Left ventricle myocardium inferior (tissue), 1 donor: ENCODE measurements at regions not wholly inside any gene's neighbourhood (a gene's known extent, or its start where the extent isn't known, plus 50 kb on each side); places are given as distances from the start of the nearest gene placed in this dataset.

Experiments used
- DNase-seq: peaks from one replicate; pipeline ENCODE4 v3.0.0-alpha.2; 2020
- H3K27ac ChIP-seq: fragments of 200-600 bp; replicated peaks from 2 replicates; pipeline ENCODE4 v1.8.0; 2021
- H3K27me3 ChIP-seq: fragments of 200-600 bp; 2 replicates; pipeline ENCODE4 v1.8.0; 2021; ENCODE audit warnings: low read depth
- H3K36me3 ChIP-seq: fragments of 200-600 bp; 2 replicates; pipeline ENCODE4 v1.8.0; 2021
- H3K4me1 ChIP-seq: fragments of 200-600 bp; 2 replicates; pipeline ENCODE4 v1.8.0; 2021
- H3K4me3 ChIP-seq: fragments of 200-600 bp; 2 replicates; pipeline ENCODE4 v1.8.0; 2021; ENCODE audit warnings: mild to moderate bottlenecking, moderate library complexity
- H3K9me3 ChIP-seq: fragments of 200-600 bp; replicated peaks from 2 replicates; pipeline ENCODE4 v1.8.0; 2021
- intact Hi-C: fragments of 100-400 bp; cut with micrococcal nuclease; formaldehyde crosslinking; loops from one replicate; pipeline ENCODE4 v1.11.0; 2022
- TF ChIP-seq, protein P1 (sequence below): fragments of 200-600 bp; IDR thresholded peaks from 2 replicates; pipeline ENCODE4 v1.8.0; 2021; ENCODE audit warnings: antibody characterized with exemption, mild to moderate bottlenecking, borderline replicate concordance
- donor health status: DM: no; HTN: yes; CAD: no; lungs with severe emphysema.

DNA sequence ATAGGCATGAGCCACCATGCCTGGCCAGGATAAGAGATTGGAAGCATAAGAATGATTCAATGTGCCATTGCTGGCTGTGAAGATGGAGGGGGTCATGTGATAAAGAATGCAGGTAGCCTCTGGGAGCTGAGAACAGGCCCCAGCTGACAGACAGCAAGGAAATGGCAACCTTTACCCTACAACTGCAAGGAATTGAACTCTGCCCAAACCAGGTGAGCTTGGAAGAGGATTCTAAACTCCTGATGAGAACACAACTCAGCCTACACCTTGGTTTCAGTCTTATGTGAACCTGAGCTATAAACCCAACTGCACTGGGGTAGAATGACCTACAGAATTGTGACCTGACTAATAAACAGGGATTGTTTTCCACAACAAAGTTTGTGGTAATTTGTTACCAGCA, 82.0 kb upstream of the AKIRIN2 start:
- no peak for DNase-seq
- Histone ChIP-seq H3K27ac (no peak overlapping the region), H3K4me3 (no peak overlapping the region), H3K27me3 (no peaks in the 10 kb centered on the region), H3K9me3 (no peaks in the 10 kb centered on the region), H3K36me3 (no peaks in the 10 kb centered on the region), H3K4me1 (no peaks in the 10 kb centered on the region)
- intact Hi-C loops: no loop called here
- TF ChIP-seq, protein P1, sequence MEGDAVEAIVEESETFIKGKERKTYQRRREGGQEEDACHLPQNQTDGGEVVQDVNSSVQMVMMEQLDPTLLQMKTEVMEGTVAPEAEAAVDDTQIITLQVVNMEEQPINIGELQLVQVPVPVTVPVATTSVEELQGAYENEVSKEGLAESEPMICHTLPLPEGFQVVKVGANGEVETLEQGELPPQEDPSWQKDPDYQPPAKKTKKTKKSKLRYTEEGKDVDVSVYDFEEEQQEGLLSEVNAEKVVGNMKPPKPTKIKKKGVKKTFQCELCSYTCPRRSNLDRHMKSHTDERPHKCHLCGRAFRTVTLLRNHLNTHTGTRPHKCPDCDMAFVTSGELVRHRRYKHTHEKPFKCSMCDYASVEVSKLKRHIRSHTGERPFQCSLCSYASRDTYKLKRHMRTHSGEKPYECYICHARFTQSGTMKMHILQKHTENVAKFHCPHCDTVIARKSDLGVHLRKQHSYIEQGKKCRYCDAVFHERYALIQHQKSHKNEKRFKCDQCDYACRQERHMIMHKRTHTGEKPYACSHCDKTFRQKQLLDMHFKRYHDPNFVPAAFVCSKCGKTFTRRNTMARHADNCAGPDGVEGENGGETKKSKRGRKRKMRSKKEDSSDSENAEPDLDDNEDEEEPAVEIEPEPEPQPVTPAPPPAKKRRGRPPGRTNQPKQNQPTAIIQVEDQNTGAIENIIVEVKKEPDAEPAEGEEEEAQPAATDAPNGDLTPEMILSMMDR: no peak

DNA sequence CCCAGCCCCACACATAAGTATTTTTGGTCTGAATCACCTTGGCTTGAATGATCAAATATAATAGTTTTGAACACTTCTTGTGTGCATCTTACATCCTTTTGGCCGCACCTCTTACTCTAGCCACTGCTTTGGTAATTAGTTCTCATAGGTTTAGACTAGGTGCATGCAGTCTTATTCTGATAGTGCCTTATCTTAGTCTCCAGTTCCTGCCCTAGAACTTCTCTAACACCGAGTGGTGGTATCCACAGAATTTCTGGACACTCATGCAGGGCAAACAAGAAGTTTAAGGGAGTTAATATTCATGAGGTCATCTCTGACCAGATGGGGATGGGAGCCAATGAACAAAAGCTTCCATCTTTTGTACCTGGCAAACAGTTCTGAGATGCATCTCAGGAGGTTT, 77.5 kb upstream of the AKIRIN2 start:
- no peak for DNase-seq
- H3K27me3 ChIP-seq: no peaks in the 10 kb centered on the region
- H3K4me3 ChIP-seq: no peak overlapping the region
- H3K4me1 ChIP-seq: no peaks in the 10 kb centered on the region
- intact Hi-C loops: no loop called here
- H3K36me3 ChIP-seq: no peaks in the 10 kb centered on the region
- no peak overlapping the region for H3K27ac ChIP-seq
- TF ChIP-seq, protein P1: no peak
- no peaks in the 10 kb centered on the region for H3K9me3 ChIP-seq

DNA sequence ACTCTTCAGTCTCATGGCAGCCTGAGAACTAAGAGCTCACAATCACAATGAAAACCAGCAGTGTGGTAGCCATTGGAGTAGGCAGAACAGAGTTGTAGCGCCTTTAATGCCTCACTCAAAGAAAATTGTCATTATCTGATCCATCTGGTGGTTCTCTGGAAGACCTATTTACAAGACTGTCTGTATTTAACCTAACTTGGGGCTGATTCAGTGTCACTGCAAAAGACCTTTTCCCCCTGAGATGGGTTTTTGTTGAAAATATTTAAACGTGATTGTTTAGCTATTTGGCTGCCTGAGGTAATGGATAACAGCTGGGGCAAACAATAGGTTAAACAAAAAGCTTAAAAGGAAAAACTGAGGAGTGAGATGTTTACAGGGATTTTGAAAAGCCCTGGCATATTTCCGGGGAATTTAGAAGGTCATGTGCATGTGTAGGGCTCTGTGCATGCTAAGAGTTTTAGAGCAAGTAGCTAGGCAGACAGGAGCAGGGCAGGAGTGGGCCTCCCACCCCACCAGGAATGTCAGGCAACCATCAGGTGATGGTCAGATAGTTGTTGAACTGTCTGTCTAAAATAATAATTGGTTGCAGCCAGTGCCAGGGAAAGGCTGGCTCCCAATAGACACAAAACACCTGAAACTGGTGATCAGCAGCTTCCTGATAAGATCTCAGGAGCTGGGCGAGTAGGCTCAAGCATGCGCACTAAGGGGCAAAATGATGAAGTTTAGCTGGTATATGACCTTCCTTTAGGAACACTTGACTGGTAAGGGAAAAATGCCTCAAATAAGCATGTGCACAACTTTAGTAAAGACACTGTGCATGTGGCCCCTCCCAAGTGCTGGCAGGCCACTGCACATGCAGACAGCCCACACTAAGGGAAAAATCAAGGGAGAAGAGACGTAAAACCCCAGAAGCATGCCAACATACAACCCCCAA, 70.8 kb upstream of the AKIRIN2 start:
- no peak overlapping the region for H3K4me3 ChIP-seq
- no peak overlapping the region for H3K27ac ChIP-seq
- H3K4me1 ChIP-seq: peaks cover 7% of the 10 kb centered on the region
- intact Hi-C loops: no loop called here
- H3K9me3 ChIP-seq: no peaks in the 10 kb centered on the region
- no peaks in the 10 kb centered on the region for H3K36me3 ChIP-seq
- no peak for DNase-seq
- TF ChIP-seq, protein P1: no peak
- no peaks in the 10 kb centered on the region for H3K27me3 ChIP-seq

DNA sequence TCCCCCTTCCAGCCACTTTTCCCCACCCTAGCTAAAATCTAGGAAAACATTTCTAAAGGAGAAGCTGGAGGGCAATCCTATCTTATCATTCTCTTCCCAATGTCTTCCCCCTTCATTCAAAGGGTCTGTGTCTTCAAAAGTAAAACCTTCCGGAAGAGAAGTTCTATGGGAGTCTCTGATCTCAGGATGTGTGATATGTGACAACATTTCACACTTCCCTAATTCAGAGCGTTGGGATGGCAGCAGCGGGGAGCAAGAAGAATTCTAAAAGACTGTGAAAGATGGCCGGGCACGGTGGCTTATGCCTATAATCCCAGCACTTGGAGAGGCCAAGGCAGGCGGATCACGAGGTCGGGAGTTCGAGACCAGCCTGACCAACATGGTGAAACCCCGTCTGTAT, 65.4 kb upstream of the AKIRIN2 start:
- Histone ChIP-seq H3K27me3 (no peaks in the 10 kb centered on the region), H3K9me3 (no peaks in the 10 kb centered on the region), H3K4me1 (no peaks in the 10 kb centered on the region), H3K27ac (no peak overlapping the region), H3K4me3 (no peak overlapping the region), H3K36me3 (no peaks in the 10 kb centered on the region)
- TF ChIP-seq, protein P1: no peak
- intact Hi-C loops: no loop called here
- no peak for DNase-seq

DNA sequence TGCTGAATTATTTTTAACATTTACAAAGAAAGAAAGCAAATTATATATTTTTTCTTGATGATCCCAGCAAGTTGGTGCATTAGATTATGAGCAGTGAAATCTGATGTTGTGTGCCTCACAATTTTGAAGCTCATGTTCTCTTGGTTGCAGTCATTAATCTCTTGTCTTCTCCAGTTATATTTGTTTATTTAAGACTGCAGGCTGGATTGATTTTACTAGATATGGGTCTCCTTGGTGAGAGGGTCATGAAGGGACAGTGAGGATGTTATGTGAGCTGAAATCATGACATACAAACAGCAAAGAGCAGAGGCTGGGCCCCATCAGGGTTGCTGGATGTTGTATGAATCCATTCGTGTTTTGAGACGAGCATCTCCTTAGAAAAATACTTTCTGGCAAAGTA, 64.2 kb upstream of the AKIRIN2 start:
- intact Hi-C loops: no loop called here
- no peak overlapping the region for H3K27ac ChIP-seq
- no peak overlapping the region for H3K4me3 ChIP-seq
- no peak for DNase-seq
- H3K9me3 ChIP-seq: no peaks in the 10 kb centered on the region
- no peaks in the 10 kb centered on the region for H3K4me1 ChIP-seq
- TF ChIP-seq, protein P1: no peak
- H3K27me3 ChIP-seq: no peaks in the 10 kb centered on the region
- H3K36me3 ChIP-seq: no peaks in the 10 kb centered on the region
